ENCODE measurements at regions not wholly inside any gene's neighbourhood (a gene's known extent, or its start where the extent isn't known, plus 50 kb on each side); places are given as distances from the start of the nearest gene placed in this dataset.

DNA sequence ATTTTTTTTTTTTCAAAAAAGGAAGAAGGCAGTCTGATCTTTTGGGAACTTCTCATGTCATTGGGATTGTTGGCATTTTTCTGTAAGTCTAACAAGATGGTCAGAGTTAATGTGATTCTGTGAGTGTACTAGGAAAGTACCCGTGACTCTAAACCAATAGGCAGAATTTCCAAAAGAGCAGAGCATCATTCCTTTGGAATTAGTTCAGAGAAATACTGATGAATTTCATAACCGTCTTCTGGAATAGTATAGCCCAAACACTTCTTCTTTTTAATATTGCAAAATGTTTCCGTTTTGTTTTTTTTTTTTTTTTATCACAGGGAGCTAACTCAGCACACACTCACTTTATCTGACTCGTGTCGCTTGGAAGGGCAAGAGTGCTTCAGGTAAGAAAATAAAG is 407.4 kb downstream of the DTWD2 start:
- Histone ChIP-seq H3K36me3 (ENCODE audit: insufficient read depth) (no peaks in the 10 kb centered on the region), H3K4me1 (ENCODE audit: insufficient read depth) (no peaks in the 10 kb centered on the region), H3K27ac (ENCODE audit: low read depth) (no peak overlapping the region), H4K20me1 (replicated peaks; ENCODE audit: insufficient read depth) (no peaks in the 10 kb centered on the region), H3K79me2 (replicated peaks; ENCODE audit: insufficient read depth) (no peaks in the 10 kb centered on the region), H3K4me2 (no peak overlapping the region), H3K27me3 (ENCODE audit: insufficient read depth) (no peaks in the 10 kb centered on the region), H3F3A (replicated peaks; ENCODE audit: low read depth) (no peaks in the 10 kb centered on the region), H3K9me2 (ENCODE audit: insufficient read depth) (peaks cover 7% of the 10 kb centered on the region; the same call in 1 of the 2 replicates), H3K4me3 (no peak overlapping the region), H2AFZ (no peak overlapping the region)
- Mint-ChIP-seq H3K9me3 (no peaks in the 10 kb centered on the region), H3K4me1 (no peaks in the 10 kb centered on the region), H3K4me3 (no peak overlapping the region), H3K27me3 (ENCODE audit: insufficient read depth, low read depth, poor library complexity) (no peaks in the 10 kb centered on the region), H3K27ac (no peak overlapping the region), H3K36me3 (ENCODE audit: low read depth) (no peaks in the 10 kb centered on the region; the same call in 2 of the 3 replicates)
- TF ChIP-seq, protein P1, sequence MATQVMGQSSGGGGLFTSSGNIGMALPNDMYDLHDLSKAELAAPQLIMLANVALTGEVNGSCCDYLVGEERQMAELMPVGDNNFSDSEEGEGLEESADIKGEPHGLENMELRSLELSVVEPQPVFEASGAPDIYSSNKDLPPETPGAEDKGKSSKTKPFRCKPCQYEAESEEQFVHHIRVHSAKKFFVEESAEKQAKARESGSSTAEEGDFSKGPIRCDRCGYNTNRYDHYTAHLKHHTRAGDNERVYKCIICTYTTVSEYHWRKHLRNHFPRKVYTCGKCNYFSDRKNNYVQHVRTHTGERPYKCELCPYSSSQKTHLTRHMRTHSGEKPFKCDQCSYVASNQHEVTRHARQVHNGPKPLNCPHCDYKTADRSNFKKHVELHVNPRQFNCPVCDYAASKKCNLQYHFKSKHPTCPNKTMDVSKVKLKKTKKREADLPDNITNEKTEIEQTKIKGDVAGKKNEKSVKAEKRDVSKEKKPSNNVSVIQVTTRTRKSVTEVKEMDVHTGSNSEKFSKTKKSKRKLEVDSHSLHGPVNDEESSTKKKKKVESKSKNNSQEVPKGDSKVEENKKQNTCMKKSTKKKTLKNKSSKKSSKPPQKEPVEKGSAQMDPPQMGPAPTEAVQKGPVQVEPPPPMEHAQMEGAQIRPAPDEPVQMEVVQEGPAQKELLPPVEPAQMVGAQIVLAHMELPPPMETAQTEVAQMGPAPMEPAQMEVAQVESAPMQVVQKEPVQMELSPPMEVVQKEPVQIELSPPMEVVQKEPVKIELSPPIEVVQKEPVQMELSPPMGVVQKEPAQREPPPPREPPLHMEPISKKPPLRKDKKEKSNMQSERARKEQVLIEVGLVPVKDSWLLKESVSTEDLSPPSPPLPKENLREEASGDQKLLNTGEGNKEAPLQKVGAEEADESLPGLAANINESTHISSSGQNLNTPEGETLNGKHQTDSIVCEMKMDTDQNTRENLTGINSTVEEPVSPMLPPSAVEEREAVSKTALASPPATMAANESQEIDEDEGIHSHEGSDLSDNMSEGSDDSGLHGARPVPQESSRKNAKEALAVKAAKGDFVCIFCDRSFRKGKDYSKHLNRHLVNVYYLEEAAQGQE (IDR thresholded peaks at IDR 0.05; ENCODE audit: unreplicated experiment) = no peak
- TF ChIP-seq CREB1 (CRISPR knock-in tag; IDR thresholded peaks at IDR 0.05; ENCODE audit: low read depth) (no peak), EZH2 (IDR thresholded peaks at IDR 0.05; ENCODE audit: low read depth, unreplicated experiment) (no peak), STAT1 (IDR thresholded peaks at IDR 0.05; ENCODE audit: unreplicated experiment) (no peak)
- ATAC-seq = no peak
- DNase-seq (ENCODE audit: low spot score) = no peak

DNA sequence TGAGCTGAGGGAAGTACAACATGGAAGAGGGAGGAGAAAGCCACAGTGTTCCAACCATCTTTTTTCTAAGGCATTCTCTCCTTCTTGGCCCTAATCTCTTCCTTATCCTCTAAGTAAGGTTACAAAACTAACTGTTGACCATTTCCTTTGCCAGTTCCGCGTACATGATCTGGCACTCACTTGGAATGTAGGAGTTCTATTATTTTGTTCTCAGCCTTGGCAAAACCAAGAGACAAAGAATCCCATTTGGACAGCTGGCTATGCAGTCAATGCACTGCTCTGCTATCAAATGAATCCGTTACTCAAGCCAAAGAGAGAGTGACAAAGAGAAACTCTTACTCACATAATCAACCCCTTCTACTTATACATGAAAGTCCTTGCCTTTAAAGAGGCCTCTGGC is 410.3 kb downstream of the DTWD2 start:
- Histone ChIP-seq H3F3A (replicated peaks; ENCODE audit: low read depth) (no peaks in the 10 kb centered on the region), H2AFZ (no peak overlapping the region)
- TF ChIP-seq NANOG (IDR thresholded peaks at IDR 0.05; ENCODE audit: borderline replicate concordance) (no peak), EZH2 (IDR thresholded peaks at IDR 0.05; ENCODE audit: low read depth, unreplicated experiment) (no peak), CREB1 (CRISPR knock-in tag; IDR thresholded peaks at IDR 0.05; ENCODE audit: low read depth) (no peak)
- TF ChIP-seq, protein P1 (IDR thresholded peaks at IDR 0.05; ENCODE audit: unreplicated experiment) = no peak
- TF ChIP-seq, protein P2, sequence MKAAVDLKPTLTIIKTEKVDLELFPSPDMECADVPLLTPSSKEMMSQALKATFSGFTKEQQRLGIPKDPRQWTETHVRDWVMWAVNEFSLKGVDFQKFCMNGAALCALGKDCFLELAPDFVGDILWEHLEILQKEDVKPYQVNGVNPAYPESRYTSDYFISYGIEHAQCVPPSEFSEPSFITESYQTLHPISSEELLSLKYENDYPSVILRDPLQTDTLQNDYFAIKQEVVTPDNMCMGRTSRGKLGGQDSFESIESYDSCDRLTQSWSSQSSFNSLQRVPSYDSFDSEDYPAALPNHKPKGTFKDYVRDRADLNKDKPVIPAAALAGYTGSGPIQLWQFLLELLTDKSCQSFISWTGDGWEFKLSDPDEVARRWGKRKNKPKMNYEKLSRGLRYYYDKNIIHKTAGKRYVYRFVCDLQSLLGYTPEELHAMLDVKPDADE (IDR thresholded peaks at IDR 0.05) = no peak
- TF ChIP-seq, protein P3, sequence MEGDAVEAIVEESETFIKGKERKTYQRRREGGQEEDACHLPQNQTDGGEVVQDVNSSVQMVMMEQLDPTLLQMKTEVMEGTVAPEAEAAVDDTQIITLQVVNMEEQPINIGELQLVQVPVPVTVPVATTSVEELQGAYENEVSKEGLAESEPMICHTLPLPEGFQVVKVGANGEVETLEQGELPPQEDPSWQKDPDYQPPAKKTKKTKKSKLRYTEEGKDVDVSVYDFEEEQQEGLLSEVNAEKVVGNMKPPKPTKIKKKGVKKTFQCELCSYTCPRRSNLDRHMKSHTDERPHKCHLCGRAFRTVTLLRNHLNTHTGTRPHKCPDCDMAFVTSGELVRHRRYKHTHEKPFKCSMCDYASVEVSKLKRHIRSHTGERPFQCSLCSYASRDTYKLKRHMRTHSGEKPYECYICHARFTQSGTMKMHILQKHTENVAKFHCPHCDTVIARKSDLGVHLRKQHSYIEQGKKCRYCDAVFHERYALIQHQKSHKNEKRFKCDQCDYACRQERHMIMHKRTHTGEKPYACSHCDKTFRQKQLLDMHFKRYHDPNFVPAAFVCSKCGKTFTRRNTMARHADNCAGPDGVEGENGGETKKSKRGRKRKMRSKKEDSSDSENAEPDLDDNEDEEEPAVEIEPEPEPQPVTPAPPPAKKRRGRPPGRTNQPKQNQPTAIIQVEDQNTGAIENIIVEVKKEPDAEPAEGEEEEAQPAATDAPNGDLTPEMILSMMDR (conservative IDR thresholded peaks at IDR 0.05; ENCODE audit: low read depth in 2 of 2) = no peak

More for the DNA sequence above, 410.3 kb downstream of the DTWD2 start:
- DNase-seq (ENCODE audit: low spot score) (no peak), ATAC-seq (no peak)
- no peaks in the 10 kb centered on the region for H3K27me3 ChIP-seq (ENCODE audit: insufficient read depth)
- H3K36me3 ChIP-seq (ENCODE audit: insufficient read depth) = no peaks in the 10 kb centered on the region
- H3K27ac ChIP-seq (ENCODE audit: low read depth) = no peak overlapping the region
- H3K4me2 ChIP-seq = no peak overlapping the region
- Mint-ChIP-seq H3K4me1 (no peaks in the 10 kb centered on the region), H3K9me3 (no peaks in the 10 kb centered on the region), H3K36me3 (ENCODE audit: low read depth) (no peaks in the 10 kb centered on the region; the same call in 2 of the 3 replicates), H3K27me3 (ENCODE audit: insufficient read depth, low read depth, poor library complexity) (no peaks in the 10 kb centered on the region), H3K27ac (no peak overlapping the region), H3K4me3 (no peak overlapping the region)
- no peaks in the 10 kb centered on the region for H3K79me2 ChIP-seq (replicated peaks; ENCODE audit: insufficient read depth)
- H4K20me1 ChIP-seq (replicated peaks; ENCODE audit: insufficient read depth) = no peaks in the 10 kb centered on the region
- no peak overlapping the region for H3K4me3 ChIP-seq
- no peaks in the 10 kb centered on the region for H3K4me1 ChIP-seq (ENCODE audit: insufficient read depth)
- 0 out of 2 replicates have a peak, but pooled peaks cover 6% of the 10 kb centered on the region for H3K9me2 ChIP-seq (ENCODE audit: insufficient read depth)

Measured in GM23338 (cell line).